NCI-H526 (cell line): ENCODE measurements at regions not wholly inside any gene's neighbourhood (a gene's known extent, or its start where the extent isn't known, plus 50 kb on each side); places are given as distances from the start of the nearest gene placed in this dataset.
"Not testable (repeated sequence)": the region's sequence is repeated elsewhere in the genome, so short reads cannot be mapped to it uniquely, and the experiment has no call there.

Source experiments
- DNase-seq, 2 experiments: peaks; one replicate each; lab custom pipeline; 2025; lab: John Stamatoyannopoulos, UW

DNA sequence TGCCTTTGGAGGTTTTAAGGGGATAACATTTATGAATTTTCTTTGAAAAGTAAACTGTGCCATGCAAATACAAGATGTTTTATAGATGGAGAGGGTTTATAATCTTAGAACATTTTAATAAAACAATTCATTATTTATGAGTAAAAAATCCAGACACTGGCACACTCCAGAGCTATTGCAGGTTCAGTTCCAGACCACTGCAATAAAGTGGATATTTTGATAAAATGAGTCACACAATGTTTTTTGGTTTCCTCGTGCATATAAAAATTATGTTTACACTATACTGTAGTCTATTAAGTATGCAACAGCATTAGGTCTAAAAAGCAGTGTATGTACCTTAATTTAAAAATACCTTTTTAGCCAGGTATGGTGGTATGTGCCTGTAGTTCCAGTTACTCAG is 146.2 kb upstream of the ZBED5 start:
- no peak for DNase-seq

DNA sequence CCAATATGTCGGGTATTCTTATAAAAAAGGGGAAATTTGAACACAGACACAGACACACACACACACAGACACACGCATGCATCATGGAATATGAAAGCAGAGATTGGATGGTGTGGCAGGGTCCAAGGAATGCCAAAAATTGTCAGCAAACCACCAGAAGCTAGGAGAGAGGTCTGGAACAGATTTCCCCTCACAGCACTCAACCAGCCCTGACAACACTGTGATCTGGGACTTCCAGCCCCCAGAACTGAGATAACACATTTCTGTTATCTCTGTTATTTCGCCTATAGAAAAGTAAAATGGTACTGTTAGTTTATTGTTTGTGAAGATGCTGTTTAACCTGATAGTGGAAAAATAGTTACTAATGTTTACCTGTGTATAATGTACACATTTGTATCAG is 145.4 kb upstream of the ZBED5 start:
- no peak for DNase-seq

DNA sequence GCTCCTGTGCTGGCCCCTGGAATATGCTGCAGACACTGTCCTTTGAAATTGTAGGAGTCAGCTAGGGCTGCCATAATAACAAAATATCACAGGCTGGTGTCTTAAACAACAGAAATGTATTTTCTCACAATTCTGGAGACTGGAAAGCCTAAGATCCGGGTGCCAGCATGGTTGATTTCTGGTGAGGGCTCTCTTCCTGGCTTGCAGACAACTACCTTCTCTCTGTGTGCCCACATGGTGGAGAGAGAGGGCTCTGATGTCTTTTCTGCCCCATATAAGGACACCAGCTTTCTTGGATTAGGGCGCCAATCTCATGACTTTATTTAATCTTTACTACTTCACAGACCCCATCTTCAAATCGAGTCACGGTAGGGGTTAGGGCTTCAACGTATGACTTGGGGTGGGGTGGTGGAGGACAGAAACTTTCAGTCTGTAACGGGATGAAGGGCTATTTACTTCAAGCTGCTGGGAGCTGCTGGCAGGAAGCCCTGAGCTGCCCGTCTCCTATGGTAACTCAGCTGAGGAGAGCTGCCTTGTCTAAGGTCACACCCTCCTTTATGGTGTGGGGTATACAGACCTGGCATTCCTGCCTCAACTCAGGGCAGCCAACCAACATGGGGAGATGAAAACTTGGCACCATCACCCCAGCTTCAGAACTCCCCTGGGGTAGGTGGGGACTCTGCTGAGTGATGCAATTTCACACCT is 142.9 kb upstream of the ZBED5 start:
- no peak for DNase-seq

DNA sequence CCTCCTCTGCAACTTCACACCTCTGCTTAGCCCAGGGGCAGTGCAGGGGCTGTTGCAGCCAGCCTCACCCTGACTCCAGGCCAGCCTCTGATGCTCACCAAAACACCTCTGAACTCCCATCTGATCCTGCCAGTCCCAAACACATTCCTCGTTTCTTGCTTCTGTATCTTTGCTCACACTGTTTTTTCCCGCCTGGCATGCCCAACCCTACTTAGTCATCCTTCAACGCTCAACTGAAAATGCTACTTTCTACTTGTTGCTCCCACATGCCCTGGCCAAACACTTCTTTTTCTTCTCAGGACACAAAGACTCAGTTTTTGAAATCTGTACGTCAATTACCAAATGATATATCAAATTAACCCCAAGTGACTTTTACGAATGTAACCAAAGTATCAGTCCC is 140.8 kb upstream of the ZBED5 start:
- no peak for DNase-seq

DNA sequence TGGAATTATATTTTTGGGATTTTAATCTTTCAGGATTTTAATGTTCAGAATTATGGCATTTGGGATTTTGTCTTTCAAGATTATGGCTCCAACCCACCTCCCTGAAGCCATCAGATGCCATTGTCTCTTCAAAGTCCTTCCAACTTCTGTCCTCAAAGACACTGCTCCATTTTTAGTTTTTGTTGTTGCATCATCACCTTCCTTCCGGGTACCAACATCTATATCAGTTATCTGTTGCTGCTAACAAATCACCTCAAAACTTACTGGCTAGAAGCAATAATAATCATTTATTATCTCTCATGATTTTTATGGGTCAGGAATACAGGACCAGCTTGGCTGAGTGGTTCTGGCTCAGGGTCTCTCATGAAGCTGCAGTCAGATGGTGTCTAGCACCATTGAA is 138.8 kb upstream of the ZBED5 start:
- DNase-seq, result no peak

DNA sequence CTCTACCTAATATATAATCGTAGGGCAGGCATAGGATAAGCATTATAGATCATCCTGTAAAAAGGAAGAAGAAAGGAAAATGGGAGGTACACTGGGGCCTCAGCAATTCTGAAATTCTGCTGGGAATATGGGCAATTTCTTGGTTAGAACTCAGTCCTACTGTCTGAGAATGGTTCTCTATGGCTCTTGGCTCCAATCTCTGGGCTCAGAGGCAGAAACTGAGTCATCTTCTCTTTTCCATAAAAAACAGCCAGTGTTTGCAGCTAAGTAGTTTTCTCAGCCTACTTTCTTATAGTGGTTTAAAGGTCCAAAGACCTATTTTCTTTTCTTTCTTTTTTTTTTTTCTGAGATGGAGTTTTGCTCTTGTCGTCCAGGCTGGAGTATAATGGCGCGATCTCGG is 135.8 kb upstream of the ZBED5 start:
- no peak for DNase-seq

DNA sequence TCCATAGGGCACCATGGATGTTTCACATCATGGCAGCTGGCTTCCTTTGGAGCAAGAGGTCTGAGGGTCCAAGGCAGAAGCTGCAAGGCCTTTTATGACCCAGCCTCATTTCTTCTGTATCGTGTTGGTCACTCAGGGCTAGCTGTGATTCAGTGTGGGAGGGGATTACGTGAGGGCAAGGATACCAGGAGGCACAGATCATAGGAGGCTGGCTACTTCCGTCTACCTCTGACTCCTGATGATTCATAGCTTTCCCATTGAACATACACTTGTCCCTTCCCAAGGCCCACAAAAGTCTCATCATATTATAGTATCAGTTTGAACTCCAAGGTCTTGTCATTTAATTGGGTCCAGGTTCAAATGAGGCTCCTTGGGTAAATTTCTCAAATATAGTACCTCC is 135.3 kb upstream of the ZBED5 start:
- DNase-seq, result no peak

DNA sequence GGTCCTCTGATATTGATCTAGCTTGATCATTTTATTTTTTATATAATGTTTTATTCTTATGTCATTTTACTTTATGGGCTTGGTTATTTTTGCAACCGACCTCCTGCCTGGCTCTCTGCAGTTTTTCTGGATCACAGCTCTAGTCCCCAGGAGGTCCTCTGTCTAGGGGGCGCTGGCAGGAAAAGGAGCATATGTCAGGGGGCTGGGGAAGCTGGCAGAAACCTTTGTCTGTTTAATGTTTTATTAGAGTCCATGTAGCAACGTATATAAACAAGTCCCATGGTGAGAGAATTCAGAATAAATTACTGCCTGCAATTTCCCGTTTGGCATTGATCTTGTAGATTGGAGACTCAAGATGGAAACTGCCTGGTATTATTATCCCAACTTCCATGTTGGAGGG is 133.5 kb upstream of the ZBED5 start:
- no peak for DNase-seq

DNA sequence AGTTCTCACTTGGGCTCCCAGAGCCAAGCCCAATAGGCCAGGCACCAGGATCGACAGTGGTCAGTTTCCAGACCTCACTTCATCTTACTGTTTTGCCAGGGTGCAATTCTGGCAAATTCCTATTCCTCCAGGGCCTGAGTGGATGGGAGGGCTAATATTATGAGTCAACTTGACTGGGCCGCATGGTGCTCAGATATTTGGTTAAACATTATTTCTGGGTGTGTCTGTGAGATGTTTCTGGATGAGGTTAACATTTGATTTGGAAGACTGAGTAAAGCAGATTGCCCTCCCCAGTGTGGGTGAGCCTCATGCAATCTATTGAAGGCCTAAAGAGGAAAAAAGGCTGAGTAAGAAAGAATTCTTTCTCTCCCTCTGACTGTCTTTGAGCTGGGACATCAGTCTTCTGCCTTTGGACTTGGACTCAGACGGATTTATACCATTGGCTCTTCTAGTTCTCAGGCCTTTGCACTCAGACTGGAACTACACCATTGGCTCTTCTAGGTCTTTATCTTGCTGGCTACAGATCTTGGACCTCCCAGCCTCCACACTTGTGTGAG is 132.9 kb upstream of the ZBED5 start:
- no peak for DNase-seq

DNA sequence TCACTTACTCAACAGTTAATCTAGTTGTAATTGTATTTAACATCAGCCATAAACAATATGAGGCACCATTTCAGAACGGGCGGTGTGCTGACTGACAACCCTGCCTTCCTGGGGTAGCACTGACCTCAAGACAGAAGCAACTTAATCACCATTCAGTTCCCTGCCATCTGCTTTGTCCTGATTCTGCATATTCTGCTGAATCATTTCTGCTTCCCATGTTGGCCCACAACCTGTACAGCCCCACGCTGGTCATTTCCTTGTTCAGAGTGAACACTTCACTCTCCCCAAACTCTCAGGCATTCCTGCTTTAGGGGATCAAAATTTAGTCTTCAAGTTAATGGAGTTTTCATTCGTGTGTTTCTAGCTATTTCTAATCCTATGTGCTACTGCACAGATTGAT is 132.3 kb upstream of the ZBED5 start:
- no peak for DNase-seq

DNA sequence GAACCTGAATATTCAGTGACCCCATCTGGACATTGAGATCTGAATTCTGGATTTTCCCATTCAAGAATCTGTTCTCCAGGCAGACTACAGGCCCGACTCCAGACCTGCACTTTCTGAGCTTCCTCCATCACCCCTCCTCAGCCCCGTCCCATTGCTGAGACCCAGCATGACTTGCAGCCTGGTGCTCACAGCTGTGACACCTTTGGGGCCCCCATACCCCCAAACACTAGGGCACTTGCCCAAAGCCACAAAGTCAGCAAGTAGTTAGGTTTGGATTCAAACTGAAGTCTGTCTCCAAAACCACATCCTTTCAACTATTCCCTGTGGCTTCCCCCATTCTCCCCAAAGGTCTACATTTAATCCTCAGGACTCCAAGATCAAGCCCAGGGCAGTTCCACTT is 128.2 kb upstream of the ZBED5 start:
- DNase-seq, result no peak

DNA sequence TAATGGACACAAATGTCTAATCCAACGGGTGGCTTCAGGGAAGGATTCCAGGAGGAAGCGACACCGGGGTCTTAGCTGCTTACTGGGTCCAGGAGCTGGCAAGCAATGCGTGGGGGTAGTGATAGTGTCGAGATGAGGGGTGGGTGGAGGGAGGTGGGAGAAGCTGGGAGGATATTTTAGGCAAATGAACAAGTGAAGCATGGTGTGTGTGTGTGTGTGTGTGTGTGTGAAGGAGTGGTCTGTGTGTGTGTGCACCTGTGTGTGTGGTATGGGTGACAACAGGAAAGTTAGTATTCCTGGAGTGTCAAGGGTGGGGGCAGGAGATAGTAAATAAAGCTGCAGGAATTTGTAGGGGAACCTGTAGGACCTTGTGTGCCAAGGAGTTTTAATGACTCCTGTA is 126.9 kb upstream of the ZBED5 start:
- no peak for DNase-seq

DNA sequence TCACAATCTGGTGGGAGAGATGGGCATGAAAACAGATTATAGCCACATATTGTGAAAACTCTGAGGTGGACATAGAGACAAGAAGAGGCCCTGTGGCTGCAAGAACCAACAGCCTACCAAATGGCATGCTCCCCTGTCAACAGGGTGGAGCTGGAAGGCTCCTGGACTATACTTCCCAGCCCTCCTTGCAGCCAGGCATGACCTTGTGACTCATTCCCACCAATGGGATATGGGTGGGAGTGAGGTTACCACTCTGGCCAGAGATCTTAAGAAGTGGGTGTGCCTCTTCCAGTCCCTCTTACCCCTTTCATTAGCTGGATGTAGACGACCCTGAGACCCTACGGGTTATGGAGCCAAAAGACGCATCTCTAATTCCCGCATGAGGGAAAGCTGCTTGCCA is 126.4 kb upstream of the ZBED5 start:
- no peak for DNase-seq

DNA sequence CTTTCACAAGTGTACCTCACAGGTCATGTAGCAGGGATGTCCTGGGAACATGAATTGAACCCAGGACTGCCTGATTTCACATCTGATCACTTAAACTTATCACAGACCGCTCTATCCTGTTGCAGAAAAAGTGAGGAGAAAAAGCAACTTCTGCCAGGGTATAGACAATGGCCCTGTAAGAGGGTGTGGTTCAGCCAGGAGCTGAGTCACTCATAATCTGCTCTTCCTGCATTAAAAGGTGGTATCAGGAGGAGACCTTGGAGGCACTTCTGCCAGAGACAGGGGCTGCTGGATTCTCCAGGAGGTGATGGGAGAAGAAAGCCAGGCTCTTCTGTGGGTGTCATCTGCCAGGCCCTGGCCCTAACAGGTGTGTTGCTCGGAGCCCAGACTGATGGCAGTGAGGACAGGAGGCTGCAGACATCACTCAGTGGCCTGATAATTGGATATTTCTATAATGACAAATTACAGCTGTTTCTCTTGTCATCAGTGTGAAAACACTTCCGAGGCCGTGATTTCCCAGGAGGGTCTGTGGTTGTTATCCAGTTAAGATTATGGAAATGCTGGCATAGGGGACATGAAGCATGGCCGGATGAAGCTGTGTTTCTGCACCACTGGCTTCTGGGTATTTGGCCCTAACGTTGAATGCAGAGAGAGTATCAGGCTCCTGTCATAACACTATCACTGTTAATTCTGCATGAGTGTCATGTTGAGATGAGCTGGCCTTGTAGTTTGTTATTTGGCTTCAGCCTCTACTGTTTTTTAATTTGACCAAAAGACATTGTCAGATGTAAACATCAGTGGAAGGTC is 125.1 kb upstream of the ZBED5 start:
- DNase-seq, result no peak

DNA sequence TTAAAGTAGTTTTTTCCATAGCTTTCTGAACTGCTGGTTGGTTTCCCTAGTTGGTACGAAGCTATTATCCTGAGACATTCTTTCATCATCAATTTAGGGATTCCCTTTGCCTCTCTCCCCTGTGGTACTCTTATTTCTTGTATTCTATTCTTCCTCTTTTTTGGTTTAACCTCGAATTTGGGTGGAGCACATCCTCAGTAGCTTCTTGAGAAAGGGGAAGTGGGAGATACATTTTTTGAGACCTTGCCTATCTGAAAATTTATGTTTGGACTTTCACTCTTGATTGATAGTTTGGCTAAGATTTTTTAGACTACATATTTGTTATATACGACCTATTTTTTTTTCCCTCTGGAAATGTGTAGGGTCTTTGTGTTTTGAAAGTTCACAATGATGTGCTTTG is 121.7 kb upstream of the ZBED5 start:
- DNase-seq, result no peak

DNA sequence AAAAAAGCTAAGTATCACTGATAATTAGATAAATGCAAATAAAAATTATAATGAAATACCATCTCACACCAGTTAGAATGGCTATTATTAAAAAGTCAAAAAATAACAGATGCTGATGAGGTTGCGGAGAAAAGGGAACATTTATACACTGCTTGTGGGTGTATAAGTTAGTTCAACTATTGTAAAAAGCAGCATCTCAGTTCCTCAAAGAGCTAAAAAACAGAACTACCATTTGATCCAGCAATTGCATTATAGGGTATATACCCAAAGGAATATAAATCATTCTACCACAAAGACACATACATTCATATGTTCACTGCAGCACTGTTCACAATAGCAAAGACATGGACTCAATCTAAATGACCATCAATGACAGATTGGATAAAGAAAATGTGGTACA is 120.3 kb upstream of the ZBED5 start:
- DNase-seq, result no peak

DNA sequence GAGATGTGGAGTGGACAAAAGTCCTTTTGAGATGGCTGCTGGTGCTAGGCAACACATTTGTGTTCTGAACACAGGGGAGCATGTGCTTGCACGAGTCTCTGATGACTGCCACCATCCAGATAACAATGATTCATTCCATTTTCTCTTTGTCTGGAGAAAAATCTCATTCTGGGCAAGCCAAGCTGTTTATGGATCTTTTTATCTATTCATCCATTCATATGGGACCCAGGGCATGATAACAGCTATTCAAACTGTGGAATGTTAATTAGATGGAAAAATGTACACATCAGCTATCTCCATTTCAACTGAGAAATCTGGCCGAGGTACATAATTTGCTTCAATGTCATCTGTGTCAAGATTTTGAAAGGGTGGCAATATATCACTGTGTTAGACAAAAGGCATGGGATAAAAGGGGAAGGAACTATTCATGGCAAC is 117.5 kb upstream of the ZBED5 start:
- no peak for DNase-seq

DNA sequence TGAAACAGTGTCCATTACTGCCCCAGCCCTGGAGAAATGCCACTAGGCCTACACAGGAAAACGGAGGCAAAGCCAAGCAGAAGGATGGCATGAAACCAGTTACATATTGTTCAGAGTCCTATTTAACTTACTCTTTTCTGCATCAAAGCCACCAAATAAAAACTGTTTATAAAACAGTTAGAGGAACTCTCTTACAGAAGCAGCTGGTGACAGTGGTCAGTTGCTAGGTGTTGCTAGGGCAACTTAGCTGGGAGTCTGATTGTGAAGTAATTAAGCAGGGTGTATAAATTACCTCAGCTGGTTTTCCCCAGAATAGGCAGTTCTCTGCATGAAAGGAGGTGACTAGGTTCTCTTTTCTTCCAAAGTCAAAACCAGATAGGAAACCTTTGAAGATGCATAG is 115.6 kb upstream of the ZBED5 start:
- DNase-seq, result no peak

DNA sequence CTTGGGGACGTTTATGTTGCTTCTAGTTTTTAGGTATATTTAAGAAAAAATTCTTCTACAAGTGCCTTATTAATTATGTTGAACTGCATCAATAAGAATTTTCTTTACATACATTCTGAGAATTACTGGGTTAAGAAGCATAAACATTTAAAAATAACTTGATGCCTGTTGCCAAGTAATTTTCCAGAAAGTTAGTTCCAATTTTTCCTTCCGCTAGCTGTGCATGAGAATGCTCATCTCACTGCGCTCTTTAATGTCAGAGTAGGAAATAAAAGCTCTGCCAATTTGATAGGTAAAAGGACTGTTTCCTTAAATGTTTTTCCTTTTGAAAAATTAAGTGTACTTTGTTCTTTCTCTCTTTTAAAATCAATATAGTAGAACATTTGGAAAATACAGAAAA is 113.1 kb upstream of the ZBED5 start:
- no peak for DNase-seq

DNA sequence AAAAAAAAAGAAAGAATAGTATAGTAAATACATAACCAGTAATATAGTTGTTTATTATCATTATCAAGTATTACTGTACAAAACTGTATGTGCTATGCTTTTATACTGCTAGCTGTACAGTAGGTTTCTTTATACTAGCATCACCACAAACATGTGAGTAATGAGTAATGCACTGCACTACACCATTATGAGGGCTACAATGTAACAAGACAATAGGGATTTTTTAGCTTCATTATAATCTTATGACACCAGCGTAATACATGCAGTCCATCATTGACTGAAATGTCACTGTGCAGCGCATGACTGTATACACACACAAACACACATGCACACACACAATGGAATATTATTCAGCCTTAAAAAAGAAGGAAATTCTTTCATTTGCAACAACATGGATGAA is 111.5 kb upstream of the ZBED5 start:
- no peak for DNase-seq

DNA sequence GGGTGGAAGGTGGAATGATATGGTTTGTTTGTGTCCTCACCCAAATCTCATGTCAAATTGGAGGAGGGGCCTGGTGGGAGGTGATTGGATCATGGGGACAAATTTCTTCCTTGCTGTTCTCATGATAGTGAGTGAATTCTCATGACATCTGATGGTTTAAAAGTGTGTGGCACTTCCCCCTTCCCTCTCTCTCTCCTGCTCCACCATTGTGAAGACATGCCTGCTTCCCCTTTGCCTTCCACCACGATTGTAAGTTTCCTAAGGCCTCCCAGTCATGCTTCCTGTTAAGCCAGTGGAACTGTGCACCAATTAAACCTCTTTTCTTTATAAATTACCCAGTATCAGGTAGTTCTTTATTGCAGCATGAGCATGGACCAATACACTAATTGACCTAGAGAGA is 99.0 kb upstream of the ZBED5 start:
- DNase-seq, result not testable (repeated sequence)

DNA sequence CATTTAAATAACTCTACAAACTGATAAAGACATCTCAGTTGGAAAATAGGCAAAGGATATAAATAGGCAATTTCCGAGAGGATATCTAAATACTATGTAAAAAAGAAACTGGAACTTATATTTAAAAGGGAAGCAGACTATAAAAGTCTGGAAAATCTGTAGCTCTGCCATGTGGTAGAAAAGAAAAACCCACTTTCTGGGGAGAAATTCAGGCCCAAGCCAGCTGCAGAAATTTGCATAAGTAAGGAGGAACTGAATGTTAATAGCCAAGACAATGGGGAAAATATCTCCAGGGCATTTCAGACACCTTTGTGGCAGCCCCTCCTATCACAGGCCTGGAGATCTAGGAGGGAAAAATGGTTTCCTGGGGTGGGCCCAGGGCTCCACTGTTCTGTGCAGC is 97.8 kb upstream of the ZBED5 start:
- no peak for DNase-seq

DNA sequence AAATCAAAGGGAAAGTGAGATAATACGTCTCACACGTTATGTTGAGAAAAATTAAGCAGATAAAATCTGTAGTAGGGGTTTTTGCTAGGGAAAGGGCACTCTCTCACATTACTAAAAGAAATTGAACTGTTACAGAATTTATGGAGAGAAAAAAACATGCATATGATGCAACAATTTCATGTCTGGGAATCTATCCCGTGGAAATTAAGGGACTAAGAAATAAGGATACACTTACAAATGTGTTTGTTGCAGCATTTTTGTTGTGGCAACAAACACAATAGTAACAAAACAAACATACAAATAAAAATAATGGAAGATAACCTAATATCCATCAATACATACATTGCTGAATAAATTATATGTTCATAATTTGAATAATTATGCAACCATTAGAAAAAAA is 96.3 kb upstream of the ZBED5 start:
- no peak for DNase-seq

DNA sequence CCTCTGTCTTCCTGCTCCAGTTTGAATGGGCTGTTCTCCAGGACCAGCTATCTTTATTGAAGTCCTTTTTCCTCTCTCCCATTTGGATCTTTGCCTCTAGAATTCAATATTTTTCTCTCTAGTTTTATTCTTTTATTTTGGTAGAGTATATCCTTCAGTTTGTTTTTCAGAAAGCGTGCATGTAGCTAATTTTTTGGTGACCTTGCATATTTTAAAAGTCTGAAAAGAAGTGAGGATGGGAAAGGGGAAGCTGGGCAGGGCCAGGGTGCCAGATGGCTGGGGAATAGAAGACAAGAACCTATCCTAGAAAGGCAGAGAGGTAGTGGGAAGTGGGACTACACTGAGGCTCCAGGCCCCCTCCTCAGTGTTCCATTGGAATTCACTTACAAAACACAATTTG is 95.0 kb upstream of the ZBED5 start:
- DNase-seq, result no peak
